GM21786 (cell line): ENCODE measurements at regions not wholly inside any gene's neighbourhood (a gene's known extent, or its start where the extent isn't known, plus 50 kb on each side); places are given as distances from the start of the nearest gene placed in this dataset.

Experiments used
- ATAC-seq: cut with Tn5 transposase; IDR thresholded peaks from one replicate; pipeline ENCODE4 v1.9.1; 2021; ENCODE audit not compliant: unreplicated experiment

GRCh38 chr1:106889059-106889458 is 167.4 kb upstream of the PRMT6 start:
- no peak for ATAC-seq

DNA sequence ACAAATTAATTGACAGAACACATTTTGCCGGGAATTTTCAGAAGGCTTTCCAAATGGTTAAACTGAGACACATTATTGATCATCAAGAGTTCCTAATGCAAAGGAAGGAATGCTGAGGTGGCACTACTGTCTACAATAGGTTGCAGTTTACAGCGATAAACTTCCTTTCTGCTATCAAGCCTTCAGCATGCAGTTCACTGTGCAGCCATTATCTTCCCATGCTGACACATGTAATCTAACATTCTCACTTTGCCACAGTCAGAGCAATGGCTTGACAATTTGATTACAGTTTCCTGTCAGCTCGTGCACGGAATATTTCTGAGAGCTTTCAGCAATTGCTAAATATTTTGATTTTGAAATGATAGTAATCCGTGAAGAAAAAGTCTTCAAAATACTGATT is 166.9 kb upstream of the PRMT6 start:
- ATAC-seq, result no peak

DNA sequence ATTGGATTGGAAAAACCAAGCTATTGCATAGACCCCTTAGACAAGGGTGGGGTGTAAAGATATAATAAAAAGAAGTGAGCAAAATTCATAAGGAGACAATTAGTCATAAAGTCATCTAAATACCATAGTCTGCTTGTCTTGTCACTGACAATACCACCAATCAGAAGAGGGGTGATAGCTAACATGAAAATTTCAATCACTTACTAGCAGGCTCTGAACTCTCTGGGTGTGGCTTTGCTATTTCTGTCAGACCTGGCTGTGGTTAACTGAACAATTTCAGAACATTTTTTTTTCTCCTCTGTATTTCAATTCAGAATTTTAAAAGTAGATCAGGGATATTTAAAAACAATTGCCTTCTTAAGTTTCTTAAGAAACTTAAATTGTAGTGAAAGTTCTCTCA is 158.5 kb upstream of the PRMT6 start:
- ATAC-seq, result no peak

DNA sequence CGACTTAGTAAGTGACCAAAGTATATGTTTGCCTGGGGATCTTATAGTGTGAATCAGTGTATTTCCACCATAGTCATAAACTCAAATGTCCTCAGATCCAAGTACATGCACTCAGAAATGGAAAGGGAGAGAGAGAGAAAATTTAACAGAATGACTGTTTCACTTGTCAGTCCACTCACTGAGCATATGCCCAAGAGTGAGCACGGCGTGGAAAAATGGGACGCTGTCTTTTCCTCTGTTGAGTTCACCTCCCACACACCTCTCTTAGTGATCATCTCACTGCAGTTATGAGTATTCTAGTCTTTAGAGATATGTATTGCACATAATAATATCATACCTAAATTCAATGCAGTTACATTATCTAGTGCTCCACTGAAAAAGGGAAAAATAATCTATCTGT is 156.8 kb upstream of the PRMT6 start:
- no peak for ATAC-seq

GRCh38 chr1:106907795-106908194 is 148.7 kb upstream of the PRMT6 start:
- ATAC-seq, result peak; percentile 100

- ATAC-seq, result no peak
Observed at GRCh38 chr1:106908689-106909088, 147.8 kb upstream of the PRMT6 start.

GRCh38 chr1:106910798-106911197 is 145.7 kb upstream of the PRMT6 start:
- ATAC-seq, result no peak

- ATAC-seq, result no peak
Observed at GRCh38 chr1:106912131-106912530, 144.3 kb upstream of the PRMT6 start.

- no peak for ATAC-seq
Observed at GRCh38 chr1:106921186-106921585, 135.3 kb upstream of the PRMT6 start.

DNA sequence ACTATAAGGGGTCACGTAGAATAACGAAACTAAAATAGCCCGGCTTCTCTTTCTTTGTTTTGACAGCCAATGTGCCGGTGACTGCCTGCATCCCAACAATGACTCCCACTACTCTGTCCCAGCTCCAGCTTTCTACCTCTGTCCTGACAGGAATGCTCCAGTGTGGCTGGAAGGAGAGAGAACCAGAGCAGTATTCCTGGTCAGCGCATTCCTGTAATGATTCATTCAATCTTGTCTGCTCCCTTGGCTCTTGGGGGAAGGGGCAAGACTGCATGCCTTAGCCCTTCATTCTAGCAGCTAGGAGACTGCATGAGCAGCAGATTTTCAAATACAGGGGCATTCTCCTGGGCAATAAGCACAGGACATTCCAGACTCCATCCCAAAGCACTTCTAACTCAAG is 132.1 kb upstream of the PRMT6 start:
- ATAC-seq, result no peak

- ATAC-seq, result no peak
Observed at GRCh38 chr1:106925750-106926149, 130.7 kb upstream of the PRMT6 start.

DNA sequence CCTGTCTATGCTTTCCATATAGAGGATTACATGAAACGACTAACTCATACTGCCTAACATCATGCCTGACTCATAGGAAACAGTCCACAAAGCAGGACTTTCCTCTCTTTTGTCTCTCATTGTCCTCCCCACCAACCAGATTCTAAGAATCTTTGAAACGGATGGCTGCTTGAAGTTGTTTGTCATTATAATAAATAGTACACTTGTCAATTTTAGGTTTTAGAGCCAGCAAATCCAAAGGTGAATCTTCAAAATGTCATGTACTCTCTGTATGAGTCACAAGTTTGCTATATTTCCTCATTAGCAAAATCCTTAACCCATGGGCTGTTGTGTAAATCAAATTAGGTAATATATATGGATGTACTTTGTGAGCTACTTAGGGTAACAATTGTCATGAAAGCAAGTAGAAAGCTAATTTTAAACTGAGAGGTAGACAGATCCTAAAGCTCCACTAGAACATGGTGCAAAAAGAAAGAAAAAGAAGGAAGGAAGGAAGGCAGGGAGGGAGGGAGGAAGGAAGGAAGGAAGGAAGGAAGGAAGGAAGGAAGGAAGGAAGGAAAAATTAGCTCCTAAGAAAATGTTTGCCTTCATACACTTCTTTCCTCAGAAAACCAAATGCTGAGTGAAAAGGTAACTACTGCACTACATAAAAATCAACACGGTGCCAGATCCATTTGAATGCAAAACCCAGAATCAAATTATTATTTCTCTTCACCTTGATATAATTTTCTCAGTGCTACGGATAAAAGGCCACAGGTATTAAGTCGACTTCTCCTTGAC is 129.5 kb upstream of the PRMT6 start:
- ATAC-seq, result no peak

- no peak for ATAC-seq
Observed at GRCh38 chr1:106937104-106937503, 119.4 kb upstream of the PRMT6 start.

DNA sequence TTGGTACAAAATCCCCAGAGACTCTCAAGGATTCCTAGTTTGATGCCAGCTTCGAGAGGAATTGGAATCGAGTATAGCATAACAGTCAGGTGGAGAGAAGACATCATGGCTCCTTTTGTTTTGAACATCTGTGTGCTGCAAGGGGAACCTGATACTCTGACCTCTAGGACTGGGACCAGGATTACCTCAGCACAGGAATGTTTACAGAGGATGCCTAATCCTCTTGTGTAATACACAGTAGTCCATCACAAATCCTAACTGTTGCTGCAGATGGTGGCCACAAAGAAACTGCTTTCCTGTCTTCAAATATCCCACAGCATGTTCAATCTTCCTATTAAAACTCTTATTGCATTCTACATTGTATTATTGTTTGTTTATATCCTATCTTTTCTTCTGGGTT is 111.8 kb upstream of the PRMT6 start:
- no peak for ATAC-seq

DNA sequence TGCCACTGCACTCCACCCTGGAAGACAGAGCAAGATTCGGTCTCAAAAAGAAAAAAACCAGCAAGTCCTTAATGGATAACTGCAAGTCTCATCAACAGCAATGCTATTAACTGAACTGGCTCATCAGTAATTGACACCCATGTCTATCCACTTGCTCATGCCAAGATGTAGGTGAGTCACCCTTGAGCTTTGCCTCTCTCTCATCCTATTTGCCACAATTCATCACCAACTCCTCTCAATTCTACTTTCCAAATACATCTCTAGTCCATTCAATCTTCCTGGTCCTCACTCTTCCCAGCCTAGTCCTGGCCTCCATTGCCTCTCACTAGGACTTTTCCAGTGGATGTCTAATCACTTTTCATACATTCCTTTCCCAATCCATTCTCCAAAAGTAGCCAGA is 103.7 kb upstream of the PRMT6 start:
- no peak for ATAC-seq

DNA sequence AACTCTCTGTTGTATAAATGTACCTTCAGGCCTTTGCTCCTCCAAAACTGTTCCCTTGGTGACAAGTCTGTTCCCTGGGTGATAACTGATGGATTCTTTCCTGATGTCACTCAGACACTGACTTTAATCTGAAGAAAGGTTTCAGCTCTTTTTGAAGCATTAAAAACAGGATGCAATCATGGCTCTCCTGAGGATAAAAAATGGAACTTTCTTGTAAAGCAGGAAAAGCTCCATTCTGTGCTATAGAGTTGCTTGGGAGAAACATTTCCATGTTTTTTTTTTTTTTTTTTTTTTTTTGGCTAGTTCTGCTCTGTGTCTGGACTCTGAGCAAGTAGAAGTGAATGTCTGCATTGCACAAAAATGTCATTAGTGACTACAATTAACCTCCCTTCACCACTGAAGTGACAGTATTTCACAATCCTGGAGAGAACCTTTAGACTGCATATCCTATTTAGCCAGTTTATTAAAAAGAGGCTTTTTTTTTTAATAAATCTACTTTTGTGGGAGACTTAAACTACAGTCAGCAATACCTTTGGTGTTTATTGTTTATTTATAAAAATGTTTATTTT is 101.7 kb upstream of the PRMT6 start:
- ATAC-seq, result no peak

DNA sequence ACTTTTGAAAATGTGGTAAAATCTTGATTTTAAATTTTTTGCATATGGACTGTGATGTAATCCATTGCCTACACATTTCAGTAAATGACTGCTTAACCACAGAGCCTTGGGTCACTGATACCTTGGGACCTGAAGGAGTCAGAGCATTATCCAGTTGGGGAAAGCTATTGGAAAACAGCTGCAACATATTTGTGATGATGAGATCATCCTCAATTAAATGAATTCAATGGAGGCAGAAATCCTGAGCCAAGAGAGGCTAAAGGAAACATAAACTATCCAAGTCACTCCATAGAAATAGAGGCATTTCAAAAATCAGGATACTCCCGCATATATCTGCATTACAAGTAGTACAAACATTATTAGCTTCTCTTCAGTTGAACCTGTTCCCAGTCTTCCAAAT is 99.8 kb upstream of the PRMT6 start:
- ATAC-seq, result no peak

DNA sequence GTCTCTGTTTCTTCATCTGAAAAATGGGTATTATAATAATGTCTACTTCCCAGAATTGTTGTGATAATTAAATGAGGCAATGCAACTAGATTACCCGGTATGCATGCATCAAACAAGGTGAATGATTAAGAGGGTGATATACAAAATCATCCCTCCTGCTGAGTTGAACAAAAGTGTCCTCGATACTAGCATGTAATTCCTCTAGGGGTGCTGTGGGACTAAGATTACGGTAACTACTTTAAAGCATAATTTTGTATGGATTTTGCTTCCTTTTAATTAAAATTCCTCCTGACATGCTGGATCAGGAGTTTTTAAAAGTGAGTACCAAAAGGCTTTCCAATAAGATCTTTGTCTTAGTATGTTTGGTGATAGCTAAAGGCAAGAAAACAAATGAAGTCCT is 98.7 kb upstream of the PRMT6 start:
- no peak for ATAC-seq

DNA sequence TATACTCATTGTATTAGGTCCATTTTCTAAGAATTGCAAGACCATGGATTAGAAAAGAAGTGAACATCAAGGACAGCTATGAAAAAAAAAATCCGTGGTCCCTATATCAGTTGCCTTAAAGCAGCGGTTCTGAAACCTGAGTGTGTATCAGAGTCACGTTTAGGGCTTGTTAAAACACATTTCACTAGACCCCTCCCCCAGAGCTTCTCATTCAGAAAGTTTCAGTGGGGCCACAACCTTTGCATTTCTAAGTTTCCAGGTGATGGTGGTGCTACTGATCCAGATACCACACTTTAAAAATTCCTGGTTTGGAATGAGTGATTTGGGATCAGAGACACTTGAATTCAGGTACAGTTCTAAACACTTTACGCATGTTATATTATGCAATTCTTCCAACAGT is 96.1 kb upstream of the PRMT6 start:
- ATAC-seq, result peak; percentile 52

DNA sequence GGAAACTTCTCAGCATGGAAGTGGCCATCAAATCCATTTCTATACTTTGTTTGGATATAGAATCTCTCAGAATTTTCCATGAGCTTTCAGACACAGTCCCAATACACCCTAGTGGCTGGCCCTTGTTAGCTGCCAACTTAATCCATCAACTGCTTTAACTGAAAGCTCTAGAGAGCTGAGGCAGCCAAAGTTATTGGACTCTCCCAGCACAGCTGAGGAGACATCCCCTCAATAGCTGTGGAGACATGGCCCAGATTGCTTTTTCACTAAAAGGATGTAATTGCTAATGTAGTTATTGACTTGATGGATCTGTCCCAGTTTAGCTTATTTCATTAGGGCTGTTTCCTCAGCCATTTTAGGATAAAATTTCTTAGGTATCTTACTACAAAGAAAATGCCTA is 94.8 kb upstream of the PRMT6 start:
- ATAC-seq, result no peak

GRCh38 chr1:106962591-106962990 is 93.9 kb upstream of the PRMT6 start:
- ATAC-seq, result no peak

- no peak for ATAC-seq
Observed at GRCh38 chr1:106964495-106964894, 92.0 kb upstream of the PRMT6 start.

DNA sequence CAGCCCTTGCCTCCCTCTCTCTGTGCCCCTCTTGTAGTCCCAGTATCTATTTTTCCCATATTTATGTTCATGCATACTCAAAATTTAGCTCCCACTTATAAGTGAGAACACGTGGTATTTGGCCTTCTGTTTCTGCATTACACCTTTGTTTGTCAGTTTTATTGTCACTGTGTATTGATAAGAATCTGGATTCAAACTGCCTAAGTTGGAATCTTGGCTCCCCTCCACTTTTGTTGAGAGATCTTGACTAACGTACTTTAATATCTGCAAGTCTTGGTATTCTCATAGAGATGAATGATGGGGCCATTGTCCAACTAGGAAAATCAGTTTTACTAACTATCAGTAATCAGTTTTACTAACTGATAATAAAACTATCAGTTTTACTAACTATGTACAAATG is 87.8 kb upstream of the PRMT6 start:
- ATAC-seq, result no peak
